Fibroblast of lung (primary cell): ENCODE measurements at regions not wholly inside any gene's neighbourhood (a gene's known extent, or its start where the extent isn't known, plus 50 kb on each side); places are given as distances from the start of the nearest gene placed in this dataset.

Experiments used
- DNase-seq, 2 donors: peaks; one replicate each; pipeline versions ENCODE4 v3.0.0 to v3.0.0-alpha.2; 2010; ENCODE audit warnings: low read depth in 2 of 2
- H2AFZ ChIP-seq: 2 replicates; pipeline ENCODE4 v1.5.1; 2012; ENCODE audit warnings: low read length, control low read depth, inconsistent platforms
- H3K27ac ChIP-seq: 2 replicates; pipeline ENCODE4 v1.5.1; 2011; ENCODE audit warnings: low read length, control low read depth; ENCODE audit not compliant: insufficient read depth
- H3K27me3 ChIP-seq: 2 replicates; pipeline ENCODE4 v1.5.1; 2011; ENCODE audit warnings: mild to moderate bottlenecking, low read length; ENCODE audit not compliant: control insufficient read depth, insufficient read depth
- H3K36me3 ChIP-seq: 2 replicates; pipeline ENCODE4 v1.5.1; 2011; ENCODE audit warnings: low read length; ENCODE audit not compliant: control insufficient read depth, insufficient read depth
- H3K4me1 ChIP-seq: 2 replicates; pipeline ENCODE4 v1.5.1; 2011; ENCODE audit warnings: low read length; ENCODE audit not compliant: control insufficient read depth, insufficient read depth; ENCODE audit errors: extremely low read depth
- H3K4me2 ChIP-seq: 2 replicates; pipeline ENCODE4 v1.5.1; 2011; ENCODE audit warnings: low read length, control low read depth; ENCODE audit not compliant: insufficient read depth; ENCODE audit errors: extremely low read depth
- H3K4me3 ChIP-seq, 4 experiments: fragments of 200-600 bp in 1 of 4; sonication (generic) in 1 of 4; replicated peaks in 1 of 4; 2 replicates each; pipeline ENCODE4 v1.5.1; 2011 to 2016; ENCODE audit warnings: low read length in 4 of 4, low read depth in 3 of 4, mild to moderate bottlenecking in 3 of 4, control low read depth in 2 of 4, inconsistent platforms in 1 of 4, mixed read lengths in 1 of 4; ENCODE audit not compliant: insufficient read depth in 1 of 4; ENCODE audit errors: control extremely low read depth in 1 of 4
- H3K79me2 ChIP-seq: 2 replicates; pipeline ENCODE4 v1.5.1; 2012; ENCODE audit warnings: mild to moderate bottlenecking, low read length, inconsistent platforms; ENCODE audit not compliant: control insufficient read depth, insufficient read depth
- H3K9ac ChIP-seq: 2 replicates; pipeline ENCODE4 v1.5.1; 2011; ENCODE audit warnings: mild to moderate bottlenecking, low read length, control low read depth; ENCODE audit not compliant: insufficient read depth
- H3K9me3 ChIP-seq: 2 replicates; pipeline ENCODE4 v1.5.1; 2012; ENCODE audit warnings: low read depth, low read length; ENCODE audit not compliant: control insufficient read depth, insufficient read depth
- H4K20me1 ChIP-seq: 2 replicates; pipeline ENCODE4 v1.5.1; 2011; ENCODE audit warnings: low read length; ENCODE audit not compliant: control insufficient read depth, insufficient read depth; ENCODE audit errors: extremely low read depth
- EZH2 ChIP-seq: IDR thresholded peaks from 2 replicates; pipeline ENCODE4 v1.5.1; 2012; ENCODE audit warnings: low read length, control low read depth, mild to moderate bottlenecking; ENCODE audit errors: missing control alignments
- TF ChIP-seq, protein P1 (sequence below), 2 donors: IDR thresholded peaks in 1 of 2; conservative IDR thresholded peaks in 1 of 2; 1 replicate in 1 of 2; 2 replicates in 1 of 2; pipeline ENCODE4 v1.5.1; 2011 to 2012; ENCODE audit warnings: low read length in 2 of 2, control low read depth in 1 of 2, inconsistent platforms in 1 of 2, low read depth in 1 of 2, mild to moderate bottlenecking in 1 of 2

DNA sequence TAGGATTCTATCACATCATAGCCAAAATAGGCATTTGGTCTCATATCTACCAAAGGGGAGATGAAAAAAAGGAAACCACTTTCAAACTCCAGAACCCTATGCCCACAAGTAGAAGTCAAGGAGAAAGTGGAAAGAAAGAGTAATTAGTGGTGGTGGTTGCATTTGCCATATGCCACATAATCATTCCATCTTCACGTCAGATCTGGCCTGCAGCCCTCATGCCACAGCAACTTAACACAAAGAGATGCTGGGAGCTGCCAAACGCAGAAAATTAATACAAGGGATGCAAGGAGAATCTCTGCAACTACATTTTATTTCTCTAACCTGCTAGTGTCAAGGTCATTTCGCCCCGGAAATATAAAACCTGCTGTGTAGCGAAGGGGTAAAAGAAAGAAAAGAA is 148.6 kb upstream of the FOXN3 start:
- H4K20me1 ChIP-seq = no peaks in the 10 kb centered on the region
- no peak for DNase-seq
- no peaks in the 10 kb centered on the region for H3K4me1 ChIP-seq
- no peak overlapping the region for H3K27ac ChIP-seq
- H3K9me3 ChIP-seq = no peaks in the 10 kb centered on the region
- H3K36me3 ChIP-seq = no peaks in the 10 kb centered on the region
- no peak overlapping the region for H3K4me3 ChIP-seq
- no peak for TF ChIP-seq EZH2
- TF ChIP-seq, protein P1, sequence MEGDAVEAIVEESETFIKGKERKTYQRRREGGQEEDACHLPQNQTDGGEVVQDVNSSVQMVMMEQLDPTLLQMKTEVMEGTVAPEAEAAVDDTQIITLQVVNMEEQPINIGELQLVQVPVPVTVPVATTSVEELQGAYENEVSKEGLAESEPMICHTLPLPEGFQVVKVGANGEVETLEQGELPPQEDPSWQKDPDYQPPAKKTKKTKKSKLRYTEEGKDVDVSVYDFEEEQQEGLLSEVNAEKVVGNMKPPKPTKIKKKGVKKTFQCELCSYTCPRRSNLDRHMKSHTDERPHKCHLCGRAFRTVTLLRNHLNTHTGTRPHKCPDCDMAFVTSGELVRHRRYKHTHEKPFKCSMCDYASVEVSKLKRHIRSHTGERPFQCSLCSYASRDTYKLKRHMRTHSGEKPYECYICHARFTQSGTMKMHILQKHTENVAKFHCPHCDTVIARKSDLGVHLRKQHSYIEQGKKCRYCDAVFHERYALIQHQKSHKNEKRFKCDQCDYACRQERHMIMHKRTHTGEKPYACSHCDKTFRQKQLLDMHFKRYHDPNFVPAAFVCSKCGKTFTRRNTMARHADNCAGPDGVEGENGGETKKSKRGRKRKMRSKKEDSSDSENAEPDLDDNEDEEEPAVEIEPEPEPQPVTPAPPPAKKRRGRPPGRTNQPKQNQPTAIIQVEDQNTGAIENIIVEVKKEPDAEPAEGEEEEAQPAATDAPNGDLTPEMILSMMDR (conservative IDR thresholded peaks at IDR 0.05 in 1 of 2, IDR thresholded peaks at IDR 0.05 in 1 of 2; ENCODE audit: low read depth in 1 of 2, low read length in 2 of 2) = no peak
- no peak overlapping the region for H3K9ac ChIP-seq
- no peaks in the 10 kb centered on the region for H3K27me3 ChIP-seq
- no peak overlapping the region for H3K4me2 ChIP-seq
- no peak overlapping the region for H2AFZ ChIP-seq
- no peaks in the 10 kb centered on the region for H3K79me2 ChIP-seq

DNA sequence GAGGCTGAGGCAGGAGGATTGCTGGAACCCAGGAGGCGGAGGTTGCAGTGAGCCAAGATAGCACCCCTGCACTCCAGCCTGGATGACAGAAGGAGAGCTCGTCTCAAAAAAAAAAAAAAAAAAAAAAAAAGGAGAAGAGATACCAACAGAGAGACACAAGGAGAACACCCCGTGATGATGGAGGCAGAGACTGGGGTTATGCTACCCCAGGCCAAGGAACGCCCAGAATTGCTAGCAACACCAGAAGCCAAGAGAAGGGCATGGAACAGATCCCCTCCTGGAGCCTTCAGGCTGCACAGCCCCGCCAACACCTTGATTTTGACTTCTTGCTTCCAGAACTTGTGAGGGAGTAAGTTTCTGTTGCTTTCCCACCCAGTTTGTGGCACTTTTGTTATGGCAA is 148.0 kb upstream of the FOXN3 start:
- H4K20me1 ChIP-seq = no peaks in the 10 kb centered on the region
- no peak for DNase-seq
- no peaks in the 10 kb centered on the region for H3K9me3 ChIP-seq
- no peak overlapping the region for H2AFZ ChIP-seq
- no peak overlapping the region for H3K4me3 ChIP-seq
- H3K27ac ChIP-seq = no peak overlapping the region
- H3K4me2 ChIP-seq = no peak overlapping the region
- H3K79me2 ChIP-seq = no peaks in the 10 kb centered on the region
- TF ChIP-seq, protein P1 (conservative IDR thresholded peaks at IDR 0.05 in 1 of 2, IDR thresholded peaks at IDR 0.05 in 1 of 2; ENCODE audit: low read depth in 1 of 2, low read length in 2 of 2) = no peak
- TF ChIP-seq EZH2 = no peak
- no peaks in the 10 kb centered on the region for H3K27me3 ChIP-seq
- no peak overlapping the region for H3K9ac ChIP-seq
- no peaks in the 10 kb centered on the region for H3K4me1 ChIP-seq
- no peaks in the 10 kb centered on the region for H3K36me3 ChIP-seq

DNA sequence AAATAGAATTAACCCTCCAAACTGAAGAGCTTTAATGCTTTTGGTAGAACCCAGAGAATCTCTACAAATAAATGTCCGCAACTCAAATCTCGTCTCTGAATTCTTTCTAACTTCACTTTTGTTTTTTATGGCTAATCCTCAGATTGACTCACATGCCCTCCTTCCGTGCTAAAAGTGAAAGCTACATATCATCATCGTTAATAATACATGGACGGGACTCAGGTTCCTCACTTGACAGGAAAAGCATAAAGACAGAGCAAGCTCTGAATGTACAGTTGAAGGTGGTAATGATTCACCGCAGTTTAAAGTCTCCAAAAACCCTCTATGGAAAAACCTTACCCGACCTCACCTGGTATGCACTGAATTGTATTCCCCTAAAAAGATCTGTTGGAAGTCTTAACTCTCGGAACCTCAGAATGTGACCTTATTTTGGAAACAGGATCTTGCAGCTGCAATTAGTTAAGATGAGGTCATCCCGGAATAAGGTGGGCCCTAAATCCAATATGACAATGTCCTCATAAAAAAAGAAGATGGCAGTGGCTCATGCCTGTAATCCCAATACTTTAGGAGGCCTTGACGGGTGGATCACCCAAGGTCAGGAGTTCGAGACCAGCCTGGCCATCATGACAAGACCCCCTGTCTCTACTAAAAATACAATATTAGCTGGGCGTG is 147.4 kb upstream of the FOXN3 start:
- H3K9ac ChIP-seq = no peak overlapping the region
- no peaks in the 10 kb centered on the region for H3K27me3 ChIP-seq
- no peak overlapping the region for H3K27ac ChIP-seq
- H2AFZ ChIP-seq = no peak overlapping the region
- H3K79me2 ChIP-seq = no peaks in the 10 kb centered on the region
- H4K20me1 ChIP-seq = no peaks in the 10 kb centered on the region
- no peaks in the 10 kb centered on the region for H3K4me1 ChIP-seq
- no peak overlapping the region for H3K4me3 ChIP-seq
- H3K4me2 ChIP-seq = no peak overlapping the region
- H3K36me3 ChIP-seq = no peaks in the 10 kb centered on the region
- DNase-seq = peak in 1 of 2 donors; percentile 61
- H3K9me3 ChIP-seq = no peaks in the 10 kb centered on the region
- TF ChIP-seq, protein P1 (conservative IDR thresholded peaks at IDR 0.05 in 1 of 2, IDR thresholded peaks at IDR 0.05 in 1 of 2; ENCODE audit: low read depth in 1 of 2, low read length in 2 of 2) = no peak
- no peak for TF ChIP-seq EZH2
